Panc1 (cell line): ENCODE measurements at regions not wholly inside any gene's neighbourhood (a gene's known extent, or its start where the extent isn't known, plus 50 kb on each side); places are given as distances from the start of the nearest gene placed in this dataset.

Experiments used
- ATAC-seq: fragments of 200-7000 bp; cut with Tn5 transposase; 2 replicates; pipeline ENCODE4 v1.9.1; 2020; ENCODE audit warnings: mild to moderate bottlenecking, moderate library complexity
- BruUV-seq: library from RNA; stranded (reverse); fragments of 400-500 nt; replicated peaks from 2 replicates; lab custom pipeline; 2021; lab: Mats Ljungman, UMichigan
- CTCF ChIA-PET: fragments of 300-600 bp; sonication (Branson Sonifier 250); formaldehyde crosslinking; loops from one replicate; lab custom pipeline; 2022; ENCODE audit warnings: antibody characterized with exemption; lab: Charles Lee
- POLR2A ChIA-PET: fragments of 300-600 bp; sonication (Branson Sonifier 250); formaldehyde crosslinking; loops from one replicate; lab custom pipeline; 2022; ENCODE audit warnings: antibody characterized with exemption; lab: Charles Lee
- DNase-seq: peaks from one replicate; pipeline ENCODE4 v3.0.0-alpha.2; 2010; ENCODE audit warnings: low read depth, low spot score
- H3K27ac ChIP-seq: 2 replicates; pipeline ENCODE4 v1.5.1; 2011; ENCODE audit warnings: mild to moderate bottlenecking, low read length, inconsistent platforms
- H3K27me3 ChIP-seq: fragments of 200-500 bp; sonication (Bioruptor generic); 2 replicates; pipeline ENCODE4 v1.6.0; 2014; ENCODE audit warnings: low read length, inconsistent platforms; ENCODE audit not compliant: control insufficient read depth, insufficient read depth
- H3K36me3 ChIP-seq: fragments of 200-500 bp; sonication (Bioruptor generic); 2 replicates; pipeline ENCODE4 v1.5.1; 2014; ENCODE audit warnings: inconsistent platforms, mild to moderate bottlenecking, low read length, moderate library complexity; ENCODE audit not compliant: control insufficient read depth, insufficient read depth
- H3K4me1 ChIP-seq: 2 replicates; pipeline ENCODE4 v1.5.1; 2011; ENCODE audit warnings: inconsistent platforms, mild to moderate bottlenecking, low read length, moderate library complexity; ENCODE audit not compliant: control insufficient read depth, insufficient read depth
- H3K4me3 ChIP-seq, 2 experiments: 2 replicates each; pipeline ENCODE4 v1.5.1; 2011 to 2012; ENCODE audit warnings: low read depth in 2 of 2, low read length in 2 of 2, mild to moderate bottlenecking in 2 of 2, inconsistent platforms in 1 of 2, moderate library complexity in 1 of 2
- H3K9me3 ChIP-seq: fragments of 200-500 bp; sonication (Bioruptor generic); 2 replicates; pipeline ENCODE4 v1.5.1; 2014; ENCODE audit warnings: low read depth, mild to moderate bottlenecking, inconsistent platforms, low read length, moderate library complexity; ENCODE audit not compliant: control insufficient read depth, insufficient read depth
- POLR2AphosphoS5 ChIP-seq: IDR thresholded peaks from 2 replicates; pipeline ENCODE4 v1.6.1; 2012; ENCODE audit warnings: mild to moderate bottlenecking, low read depth, low read length, moderate library complexity
- SIN3A ChIP-seq: IDR thresholded peaks from 2 replicates; pipeline ENCODE4 v1.6.1; 2012; ENCODE audit warnings: low read depth, mild to moderate bottlenecking, low read length, moderate library complexity, borderline replicate concordance; ENCODE audit not compliant: insufficient read depth
- TCF7L2 ChIP-seq: IDR thresholded peaks from 2 replicates; pipeline ENCODE4 v1.6.1; 2011; ENCODE audit warnings: mild to moderate bottlenecking, low read depth, low read length, inconsistent platforms
- in situ Hi-C: cut with HindIII; loops from 2 replicates; pipeline ENCODE4 v1.10.0; 2016; ENCODE audit warnings: low sequenced_read_pairs, low pct_unique_long_range_greater_than_20kb
- intact Hi-C: fragments of 100-400 bp; cut with micrococcal nuclease; formaldehyde crosslinking; loops from one replicate; pipeline ENCODE4 v1.10.0; 2022; ENCODE audit not compliant: unreplicated experiment
- TF ChIP-seq, protein P1 (sequence below): fragments of 450-650 bp; IDR thresholded peaks from 2 replicates; pipeline ENCODE4 v1.5.1; 2017; ENCODE audit warnings: mild to moderate bottlenecking
- TF ChIP-seq, protein P2 (sequence below), 2 experiments: IDR thresholded peaks; 2 replicates each; pipeline ENCODE4 v1.6.1; 2011 to 2012; ENCODE audit warnings: low read depth in 2 of 2, control low read depth in 1 of 2, low read length in 1 of 2, mild to moderate bottlenecking in 1 of 2, moderate library complexity in 1 of 2; ENCODE audit not compliant: insufficient read depth in 1 of 2

DNA sequence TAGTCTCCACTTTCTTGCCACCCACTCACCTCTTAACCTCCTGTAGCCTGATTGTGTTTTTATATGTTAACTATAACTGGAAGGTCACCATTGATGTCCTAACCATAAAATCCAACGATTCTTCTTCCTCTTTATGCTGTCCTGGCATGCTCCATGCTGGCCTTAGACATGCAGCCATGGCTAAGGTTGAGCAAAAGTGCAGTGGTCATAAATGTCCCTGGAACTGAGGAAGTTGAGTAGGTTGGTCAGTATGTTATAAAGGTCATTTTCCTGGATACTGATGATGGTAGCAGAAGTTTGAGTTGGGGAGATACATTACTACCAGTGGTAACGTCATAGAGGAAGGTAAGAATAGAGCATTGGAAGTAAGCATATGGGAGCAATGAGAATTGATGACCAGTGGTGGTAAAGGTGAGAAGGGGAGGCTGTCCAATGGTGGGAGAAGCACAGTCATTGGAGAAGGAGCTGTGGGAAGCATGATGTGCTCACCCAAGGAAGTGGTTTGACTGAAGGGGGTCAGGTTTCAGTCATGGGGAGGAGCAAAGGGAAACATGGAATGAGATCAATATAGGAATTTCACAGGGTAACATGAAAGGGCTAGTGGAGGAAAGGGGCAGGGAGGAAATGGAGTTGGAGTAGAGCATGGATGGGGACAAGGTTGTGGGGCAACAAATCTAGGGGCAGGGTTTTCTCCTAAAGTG lies 240.8 kb downstream of the DACT1 start:
- H3K4me3 ChIP-seq, result no peak overlapping the region
- no peaks in the 10 kb centered on the region for H3K36me3 ChIP-seq
- DNase-seq (no peak), ATAC-seq (no peak)
- ChIA-PET POLR2A (no interaction called here), CTCF (no interaction called here)
- TF ChIP-seq, protein P1, sequence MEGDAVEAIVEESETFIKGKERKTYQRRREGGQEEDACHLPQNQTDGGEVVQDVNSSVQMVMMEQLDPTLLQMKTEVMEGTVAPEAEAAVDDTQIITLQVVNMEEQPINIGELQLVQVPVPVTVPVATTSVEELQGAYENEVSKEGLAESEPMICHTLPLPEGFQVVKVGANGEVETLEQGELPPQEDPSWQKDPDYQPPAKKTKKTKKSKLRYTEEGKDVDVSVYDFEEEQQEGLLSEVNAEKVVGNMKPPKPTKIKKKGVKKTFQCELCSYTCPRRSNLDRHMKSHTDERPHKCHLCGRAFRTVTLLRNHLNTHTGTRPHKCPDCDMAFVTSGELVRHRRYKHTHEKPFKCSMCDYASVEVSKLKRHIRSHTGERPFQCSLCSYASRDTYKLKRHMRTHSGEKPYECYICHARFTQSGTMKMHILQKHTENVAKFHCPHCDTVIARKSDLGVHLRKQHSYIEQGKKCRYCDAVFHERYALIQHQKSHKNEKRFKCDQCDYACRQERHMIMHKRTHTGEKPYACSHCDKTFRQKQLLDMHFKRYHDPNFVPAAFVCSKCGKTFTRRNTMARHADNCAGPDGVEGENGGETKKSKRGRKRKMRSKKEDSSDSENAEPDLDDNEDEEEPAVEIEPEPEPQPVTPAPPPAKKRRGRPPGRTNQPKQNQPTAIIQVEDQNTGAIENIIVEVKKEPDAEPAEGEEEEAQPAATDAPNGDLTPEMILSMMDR, result no peak
- TF ChIP-seq TCF7L2, result no peak
- TF ChIP-seq, protein P2, sequence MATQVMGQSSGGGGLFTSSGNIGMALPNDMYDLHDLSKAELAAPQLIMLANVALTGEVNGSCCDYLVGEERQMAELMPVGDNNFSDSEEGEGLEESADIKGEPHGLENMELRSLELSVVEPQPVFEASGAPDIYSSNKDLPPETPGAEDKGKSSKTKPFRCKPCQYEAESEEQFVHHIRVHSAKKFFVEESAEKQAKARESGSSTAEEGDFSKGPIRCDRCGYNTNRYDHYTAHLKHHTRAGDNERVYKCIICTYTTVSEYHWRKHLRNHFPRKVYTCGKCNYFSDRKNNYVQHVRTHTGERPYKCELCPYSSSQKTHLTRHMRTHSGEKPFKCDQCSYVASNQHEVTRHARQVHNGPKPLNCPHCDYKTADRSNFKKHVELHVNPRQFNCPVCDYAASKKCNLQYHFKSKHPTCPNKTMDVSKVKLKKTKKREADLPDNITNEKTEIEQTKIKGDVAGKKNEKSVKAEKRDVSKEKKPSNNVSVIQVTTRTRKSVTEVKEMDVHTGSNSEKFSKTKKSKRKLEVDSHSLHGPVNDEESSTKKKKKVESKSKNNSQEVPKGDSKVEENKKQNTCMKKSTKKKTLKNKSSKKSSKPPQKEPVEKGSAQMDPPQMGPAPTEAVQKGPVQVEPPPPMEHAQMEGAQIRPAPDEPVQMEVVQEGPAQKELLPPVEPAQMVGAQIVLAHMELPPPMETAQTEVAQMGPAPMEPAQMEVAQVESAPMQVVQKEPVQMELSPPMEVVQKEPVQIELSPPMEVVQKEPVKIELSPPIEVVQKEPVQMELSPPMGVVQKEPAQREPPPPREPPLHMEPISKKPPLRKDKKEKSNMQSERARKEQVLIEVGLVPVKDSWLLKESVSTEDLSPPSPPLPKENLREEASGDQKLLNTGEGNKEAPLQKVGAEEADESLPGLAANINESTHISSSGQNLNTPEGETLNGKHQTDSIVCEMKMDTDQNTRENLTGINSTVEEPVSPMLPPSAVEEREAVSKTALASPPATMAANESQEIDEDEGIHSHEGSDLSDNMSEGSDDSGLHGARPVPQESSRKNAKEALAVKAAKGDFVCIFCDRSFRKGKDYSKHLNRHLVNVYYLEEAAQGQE (IDR thresholded peaks at IDR 0.05; ENCODE audit: insufficient read depth in 1 of 2, low read depth in 2 of 2, low read length in 1 of 2), result no peak
- no peak for TF ChIP-seq POLR2AphosphoS5
- TF ChIP-seq SIN3A, result no peak
- no peaks in the 10 kb centered on the region for H3K27me3 ChIP-seq
- no TSS peak for BruUV-seq
- in situ Hi-C loops, result no loop called here
- no peaks in the 10 kb centered on the region for H3K4me1 ChIP-seq
- no peak overlapping the region for H3K27ac ChIP-seq
- H3K9me3 ChIP-seq, result no peaks in the 10 kb centered on the region
- intact Hi-C loops, result no loop called here

DNA sequence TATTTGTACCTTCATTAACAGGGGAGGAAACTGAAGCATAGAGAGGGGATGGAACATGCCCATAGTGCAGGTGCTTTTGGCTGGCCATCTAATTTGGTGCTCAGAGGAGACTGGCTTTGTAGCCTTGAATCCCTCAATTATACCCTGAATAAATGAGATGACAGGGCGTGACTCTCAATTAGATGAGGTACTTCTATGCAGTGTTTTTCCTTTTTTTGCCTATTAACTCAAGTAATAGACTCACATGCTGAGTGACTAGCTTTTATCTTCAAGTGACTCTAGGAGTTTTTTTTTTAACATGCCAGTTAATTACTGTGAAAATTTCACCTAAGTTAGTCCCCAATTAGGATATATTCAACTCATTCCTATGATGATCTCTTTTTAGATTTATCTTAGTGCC lies 243.7 kb downstream of the DACT1 start:
- no peaks in the 10 kb centered on the region for H3K9me3 ChIP-seq
- no TSS peak for BruUV-seq
- no peaks in the 10 kb centered on the region for H3K27me3 ChIP-seq
- H3K4me1 ChIP-seq, result no peaks in the 10 kb centered on the region
- DNase-seq (no peak), ATAC-seq (no peak)
- ChIA-PET POLR2A (no interaction called here), CTCF (no interaction called here)
- no peaks in the 10 kb centered on the region for H3K36me3 ChIP-seq
- TF ChIP-seq, protein P2 (IDR thresholded peaks at IDR 0.05; ENCODE audit: insufficient read depth in 1 of 2, low read depth in 2 of 2, low read length in 1 of 2), result no peak
- TF ChIP-seq SIN3A, result no peak
- TF ChIP-seq POLR2AphosphoS5, result no peak
- intact Hi-C loops (no loop called here), in situ Hi-C loops (no loop called here)
- H3K4me3 ChIP-seq, result no peak overlapping the region
- no peak overlapping the region for H3K27ac ChIP-seq
